ENCODE measurements at regions not wholly inside any gene's neighbourhood (a gene's known extent, or its start where the extent isn't known, plus 50 kb on each side); places are given as distances from the start of the nearest gene placed in this dataset.
"Not testable (repeated sequence)": the region's sequence is repeated elsewhere in the genome, so short reads cannot be mapped to it uniquely, and the experiment has no call there.

- Histone ChIP-seq H3K27me3 (replicated peaks; ENCODE audit: control insufficient read depth, insufficient read depth, low read length, poor library complexity, severe bottlenecking) (no peaks in the 10 kb centered on the region), H3K9me3 (ENCODE audit: control insufficient read depth, low read length) (no peaks in the 10 kb centered on the region), H3K27ac (ENCODE audit: insufficient read depth, low read length, poor library complexity, severe bottlenecking) (no peak overlapping the region), H3K4me1 (ENCODE audit: control insufficient read depth, insufficient read depth, low read length, poor library complexity, severe bottlenecking) (no peaks in the 10 kb centered on the region), H3K4me3 (ENCODE audit: insufficient read depth, low read depth, low read length, poor library complexity, severe bottlenecking) (no peak overlapping the region), H3K36me3 (ENCODE audit: control insufficient read depth, insufficient read depth, low read length) (no peaks in the 10 kb centered on the region)
- DNase-seq = no peak
Measured at GRCh38 chr4:71217688-71218087, 121.1 kb upstream of the SLC4A4 start.

- H3K27me3 ChIP-seq (replicated peaks; ENCODE audit: control insufficient read depth, insufficient read depth, low read length, poor library complexity, severe bottlenecking) = not testable (repeated sequence)
Measured at GRCh38 chr4:71220848-71221247, 118.0 kb upstream of the SLC4A4 start.

GRCh38 chr4:71221510-71222466, 117.0 kb upstream of the SLC4A4 start:
- no peaks in the 10 kb centered on the region for H3K27me3 ChIP-seq (replicated peaks; ENCODE audit: control insufficient read depth, insufficient read depth, low read length, poor library complexity, severe bottlenecking)
- no peaks in the 10 kb centered on the region for H3K36me3 ChIP-seq (ENCODE audit: control insufficient read depth, insufficient read depth, low read length)
- H3K4me3 ChIP-seq (ENCODE audit: insufficient read depth, low read depth, low read length, poor library complexity, severe bottlenecking) = no peak overlapping the region
- no peaks in the 10 kb centered on the region for H3K4me1 ChIP-seq (ENCODE audit: control insufficient read depth, insufficient read depth, low read length, poor library complexity, severe bottlenecking)
- no peaks in the 10 kb centered on the region for H3K9me3 ChIP-seq (ENCODE audit: control insufficient read depth, low read length)
- H3K27ac ChIP-seq (ENCODE audit: insufficient read depth, low read length, poor library complexity, severe bottlenecking) = no peak overlapping the region
- DNase-seq = no peak

More at GRCh38 chr4:71220848-71221247, 118.0 kb upstream of the SLC4A4 start:
- H3K27ac ChIP-seq (ENCODE audit: insufficient read depth, low read length, poor library complexity, severe bottlenecking); DNase-seq; H3K4me3 ChIP-seq (ENCODE audit: insufficient read depth, low read depth, low read length, poor library complexity, severe bottlenecking); H3K36me3 ChIP-seq (ENCODE audit: control insufficient read depth, insufficient read depth, low read length); H3K9me3 ChIP-seq (ENCODE audit: control insufficient read depth, low read length); H3K4me1 ChIP-seq (ENCODE audit: control insufficient read depth, insufficient read depth, low read length, poor library complexity, severe bottlenecking): not testable (repeated sequence)

- H3K9me3 ChIP-seq (ENCODE audit: control insufficient read depth, low read length) = no peaks in the 10 kb centered on the region
- no peak overlapping the region for H3K27ac ChIP-seq (ENCODE audit: insufficient read depth, low read length, poor library complexity, severe bottlenecking)
- no peak for DNase-seq
- no peaks in the 10 kb centered on the region for H3K27me3 ChIP-seq (replicated peaks; ENCODE audit: control insufficient read depth, insufficient read depth, low read length, poor library complexity, severe bottlenecking)
- H3K4me3 ChIP-seq (ENCODE audit: insufficient read depth, low read depth, low read length, poor library complexity, severe bottlenecking) = no peak overlapping the region
- H3K36me3 ChIP-seq (ENCODE audit: control insufficient read depth, insufficient read depth, low read length) = no peaks in the 10 kb centered on the region
- no peaks in the 10 kb centered on the region for H3K4me1 ChIP-seq (ENCODE audit: control insufficient read depth, insufficient read depth, low read length, poor library complexity, severe bottlenecking)
Measured at GRCh38 chr4:71222661-71223060, 116.2 kb upstream of the SLC4A4 start.

GRCh38 chr4:71229477-71230270, 109.1 kb upstream of the SLC4A4 start:
- Histone ChIP-seq H3K9me3 (ENCODE audit: control insufficient read depth, low read length) (no peaks in the 10 kb centered on the region), H3K27me3 (replicated peaks; ENCODE audit: control insufficient read depth, insufficient read depth, low read length, poor library complexity, severe bottlenecking) (no peaks in the 10 kb centered on the region), H3K27ac (ENCODE audit: insufficient read depth, low read length, poor library complexity, severe bottlenecking) (no peak overlapping the region), H3K4me1 (ENCODE audit: control insufficient read depth, insufficient read depth, low read length, poor library complexity, severe bottlenecking) (no peaks in the 10 kb centered on the region), H3K36me3 (ENCODE audit: control insufficient read depth, insufficient read depth, low read length) (no peaks in the 10 kb centered on the region), H3K4me3 (ENCODE audit: insufficient read depth, low read depth, low read length, poor library complexity, severe bottlenecking) (no peak overlapping the region)
- no peak for DNase-seq

GRCh38 chr4:71230271-71231128, 108.3 kb upstream of the SLC4A4 start:
- no peaks in the 10 kb centered on the region for H3K27me3 ChIP-seq (replicated peaks; ENCODE audit: control insufficient read depth, insufficient read depth, low read length, poor library complexity, severe bottlenecking)
- DNase-seq = no peak
- H3K9me3 ChIP-seq (ENCODE audit: control insufficient read depth, low read length) = no peaks in the 10 kb centered on the region
- H3K4me1 ChIP-seq (ENCODE audit: control insufficient read depth, insufficient read depth, low read length, poor library complexity, severe bottlenecking) = no peaks in the 10 kb centered on the region
- no peak overlapping the region for H3K4me3 ChIP-seq (ENCODE audit: insufficient read depth, low read depth, low read length, poor library complexity, severe bottlenecking)
- H3K36me3 ChIP-seq (ENCODE audit: control insufficient read depth, insufficient read depth, low read length) = no peaks in the 10 kb centered on the region
- no peak overlapping the region for H3K27ac ChIP-seq (ENCODE audit: insufficient read depth, low read length, poor library complexity, severe bottlenecking)

- Histone ChIP-seq H3K27me3 (replicated peaks; ENCODE audit: control insufficient read depth, insufficient read depth, low read length, poor library complexity, severe bottlenecking) (no peaks in the 10 kb centered on the region), H3K27ac (ENCODE audit: insufficient read depth, low read length, poor library complexity, severe bottlenecking) (no peak overlapping the region), H3K36me3 (ENCODE audit: control insufficient read depth, insufficient read depth, low read length) (no peaks in the 10 kb centered on the region), H3K4me3 (ENCODE audit: insufficient read depth, low read depth, low read length, poor library complexity, severe bottlenecking) (no peak overlapping the region), H3K4me1 (ENCODE audit: control insufficient read depth, insufficient read depth, low read length, poor library complexity, severe bottlenecking) (no peaks in the 10 kb centered on the region), H3K9me3 (ENCODE audit: control insufficient read depth, low read length) (no peaks in the 10 kb centered on the region)
- DNase-seq = no peak
Measured at GRCh38 chr4:71231129-71232055, 107.4 kb upstream of the SLC4A4 start.

- H3K27me3 ChIP-seq (replicated peaks; ENCODE audit: control insufficient read depth, insufficient read depth, low read length, poor library complexity, severe bottlenecking) = no peaks in the 10 kb centered on the region
- H3K9me3 ChIP-seq (ENCODE audit: control insufficient read depth, low read length) = no peaks in the 10 kb centered on the region
- no peaks in the 10 kb centered on the region for H3K4me1 ChIP-seq (ENCODE audit: control insufficient read depth, insufficient read depth, low read length, poor library complexity, severe bottlenecking)
- no peak overlapping the region for H3K27ac ChIP-seq (ENCODE audit: insufficient read depth, low read length, poor library complexity, severe bottlenecking)
- DNase-seq = no peak
- no peaks in the 10 kb centered on the region for H3K36me3 ChIP-seq (ENCODE audit: control insufficient read depth, insufficient read depth, low read length)
- no peak overlapping the region for H3K4me3 ChIP-seq (ENCODE audit: insufficient read depth, low read depth, low read length, poor library complexity, severe bottlenecking)
Measured at GRCh38 chr4:71232056-71232430, 106.8 kb upstream of the SLC4A4 start.

GRCh38 chr4:71232846-71233245, 106.0 kb upstream of the SLC4A4 start:
- Histone ChIP-seq H3K27ac (ENCODE audit: insufficient read depth, low read length, poor library complexity, severe bottlenecking) (no peak overlapping the region), H3K4me3 (ENCODE audit: insufficient read depth, low read depth, low read length, poor library complexity, severe bottlenecking) (no peak overlapping the region), H3K4me1 (ENCODE audit: control insufficient read depth, insufficient read depth, low read length, poor library complexity, severe bottlenecking) (no peaks in the 10 kb centered on the region), H3K36me3 (ENCODE audit: control insufficient read depth, insufficient read depth, low read length) (no peaks in the 10 kb centered on the region), H3K27me3 (replicated peaks; ENCODE audit: control insufficient read depth, insufficient read depth, low read length, poor library complexity, severe bottlenecking) (no peaks in the 10 kb centered on the region), H3K9me3 (ENCODE audit: control insufficient read depth, low read length) (no peaks in the 10 kb centered on the region)
- DNase-seq = no peak
